ENCODE measurements at regions not wholly inside any gene's neighbourhood (a gene's known extent, or its start where the extent isn't known, plus 50 kb on each side); places are given as distances from the start of the nearest gene placed in this dataset.

DNA sequence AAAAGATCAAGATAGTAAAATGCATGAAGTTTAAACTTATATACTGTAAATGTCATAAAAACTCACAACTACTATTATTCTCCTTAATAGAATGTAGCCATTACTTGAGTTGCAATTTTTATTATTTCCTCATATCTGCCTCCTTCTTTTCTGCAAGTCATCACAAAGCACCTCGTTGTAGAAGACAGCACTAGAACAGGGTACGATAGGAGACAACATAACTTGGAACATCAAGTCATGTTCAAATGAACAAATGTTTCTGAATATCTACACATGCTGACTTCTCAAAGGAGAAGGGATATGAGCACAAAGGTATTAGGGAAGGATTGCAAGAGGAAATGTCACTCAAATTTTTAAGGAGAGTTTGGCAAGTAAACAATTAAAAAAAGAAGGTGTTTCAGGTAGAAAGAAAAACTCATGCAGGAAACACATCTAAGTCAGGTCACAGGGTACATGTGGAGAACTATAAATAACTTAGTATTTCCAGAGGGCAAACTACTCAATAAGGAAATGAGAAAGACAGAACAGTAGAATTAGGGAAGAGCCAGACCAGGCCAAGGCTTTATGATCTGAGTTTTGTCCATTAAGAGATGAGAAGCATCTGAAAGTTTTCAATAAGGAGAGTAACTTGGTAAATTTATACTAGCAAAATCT is 186.7 kb downstream of the CRPPA start:
- no peak for DNase-seq
- intact Hi-C loops (cut with DNase I), result no loop called here
- H3K36me3 ChIP-seq (replicated peaks in 1 of 2; ENCODE audit: insufficient read depth in 1 of 2, low read depth in 2 of 2), result no peaks in the 10 kb centered on the region
- no peak overlapping the region for H3K4me3 ChIP-seq
- H3K4me1 ChIP-seq, result no peaks in the 10 kb centered on the region
- no peaks in the 10 kb centered on the region for H3K27me3 ChIP-seq
- whole genome bisulfite sequencing, 2 donors, result 71 to 77% methylated on average over 2 of the region's 2 CpGs
- no peak for TF ChIP-seq POLR2A (IDR thresholded peaks at IDR 0.05)
- TF ChIP-seq, protein P1, sequence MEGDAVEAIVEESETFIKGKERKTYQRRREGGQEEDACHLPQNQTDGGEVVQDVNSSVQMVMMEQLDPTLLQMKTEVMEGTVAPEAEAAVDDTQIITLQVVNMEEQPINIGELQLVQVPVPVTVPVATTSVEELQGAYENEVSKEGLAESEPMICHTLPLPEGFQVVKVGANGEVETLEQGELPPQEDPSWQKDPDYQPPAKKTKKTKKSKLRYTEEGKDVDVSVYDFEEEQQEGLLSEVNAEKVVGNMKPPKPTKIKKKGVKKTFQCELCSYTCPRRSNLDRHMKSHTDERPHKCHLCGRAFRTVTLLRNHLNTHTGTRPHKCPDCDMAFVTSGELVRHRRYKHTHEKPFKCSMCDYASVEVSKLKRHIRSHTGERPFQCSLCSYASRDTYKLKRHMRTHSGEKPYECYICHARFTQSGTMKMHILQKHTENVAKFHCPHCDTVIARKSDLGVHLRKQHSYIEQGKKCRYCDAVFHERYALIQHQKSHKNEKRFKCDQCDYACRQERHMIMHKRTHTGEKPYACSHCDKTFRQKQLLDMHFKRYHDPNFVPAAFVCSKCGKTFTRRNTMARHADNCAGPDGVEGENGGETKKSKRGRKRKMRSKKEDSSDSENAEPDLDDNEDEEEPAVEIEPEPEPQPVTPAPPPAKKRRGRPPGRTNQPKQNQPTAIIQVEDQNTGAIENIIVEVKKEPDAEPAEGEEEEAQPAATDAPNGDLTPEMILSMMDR (IDR thresholded peaks at IDR 0.05), result no peak
- no peak overlapping the region for H3K27ac ChIP-seq
- peaks cover 0 to 6% (median 0%) of the 10 kb centered on the region in 3 donors for H3K9me3 ChIP-seq
- no peak for ATAC-seq

DNA sequence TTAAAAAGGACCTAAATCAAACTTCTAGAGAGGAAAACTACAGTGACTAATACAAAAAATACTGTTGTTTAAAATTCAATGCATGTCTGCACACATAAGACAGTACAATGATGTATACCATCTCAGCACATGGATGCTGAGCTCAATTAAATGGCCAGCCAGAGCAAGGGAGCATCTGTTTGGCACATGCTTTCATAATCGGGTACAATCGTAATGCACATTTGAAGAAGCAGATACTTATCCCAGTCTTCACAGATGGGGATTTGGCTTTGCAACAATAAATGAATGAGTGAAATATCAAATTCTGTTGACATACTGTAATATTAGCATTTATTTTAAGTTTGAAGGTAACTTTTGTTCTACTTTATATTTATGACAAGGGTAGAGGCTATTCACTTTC is 187.8 kb downstream of the CRPPA start:
- no peak for ATAC-seq
- Histone ChIP-seq H3K4me3 (no peak overlapping the region), H3K27me3 (no peaks in the 10 kb centered on the region), H3K27ac (no peak overlapping the region), H3K4me1 (no peaks in the 10 kb centered on the region), H3K9me3 (peaks cover 0 to 6% (median 0%) of the 10 kb centered on the region in 3 donors), H3K36me3 (replicated peaks in 1 of 2; ENCODE audit: insufficient read depth in 1 of 2, low read depth in 2 of 2) (no peaks in the 10 kb centered on the region)
- intact Hi-C loops (cut with DNase I), result no loop called here
- TF ChIP-seq, protein P1 (IDR thresholded peaks at IDR 0.05), result no peak
- TF ChIP-seq POLR2A (IDR thresholded peaks at IDR 0.05), result no peak
- WGBS, 2 donors, result 80 to 96% methylated on average over 2 of the region's 2 CpGs
- DNase-seq, result no peak

DNA sequence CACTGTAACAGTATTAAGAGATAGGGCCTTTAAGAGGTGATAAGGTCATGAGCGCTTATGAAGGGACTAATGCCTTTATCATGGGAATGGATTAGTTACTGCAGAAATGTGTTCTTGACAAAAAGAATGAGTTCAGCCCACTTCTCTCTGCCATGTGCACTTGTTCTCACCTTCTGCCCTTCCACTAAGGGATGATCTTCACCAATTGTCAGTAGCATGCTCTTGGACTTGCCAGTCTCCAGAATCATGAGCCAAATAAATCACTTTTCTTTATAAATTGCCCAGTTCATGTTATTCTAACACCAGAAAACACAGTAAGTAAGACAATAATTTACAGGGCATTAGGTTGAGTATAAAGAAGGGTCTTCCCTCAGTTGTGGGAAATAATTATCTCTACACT is 189.1 kb downstream of the CRPPA start:
- 79 to 87% methylated on average over 1 of the region's 1 CpG for WGBS, 2 donors
- Histone ChIP-seq H3K27ac (no peak overlapping the region), H3K4me1 (no peaks in the 10 kb centered on the region)

DNA sequence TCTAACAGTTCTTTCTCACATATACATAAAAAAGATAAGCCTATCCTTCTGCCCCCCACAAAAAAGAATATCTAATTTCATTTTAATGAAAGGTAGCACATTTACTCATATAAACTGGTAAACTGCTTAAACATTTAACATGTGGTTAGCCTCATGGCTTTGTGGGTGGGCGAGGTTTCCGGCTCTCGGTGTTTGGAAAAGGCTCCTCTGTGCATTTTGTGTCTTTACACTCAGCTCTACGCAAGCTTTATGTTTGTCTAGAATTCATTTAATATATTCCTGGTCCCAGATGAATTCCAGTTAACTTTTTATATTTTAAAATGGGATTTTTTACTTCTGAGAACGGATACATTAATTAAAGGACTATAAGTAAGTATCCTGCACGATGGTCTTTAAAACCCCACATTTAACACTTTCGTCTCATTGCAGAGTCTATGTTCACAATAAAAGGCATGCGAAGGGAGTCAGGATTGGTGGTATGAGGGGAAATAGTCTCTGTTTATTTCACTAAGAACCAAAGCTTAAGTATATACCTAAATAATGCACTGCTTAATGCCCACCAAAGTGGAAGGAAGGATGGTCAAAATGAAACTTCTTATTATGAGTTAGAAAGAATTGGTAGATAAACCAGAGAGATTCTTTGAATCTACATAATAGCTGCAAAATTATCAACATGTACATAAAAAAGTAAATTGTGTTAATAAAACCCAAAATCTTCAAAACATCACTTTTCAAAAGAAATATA is 197.2 kb downstream of the CRPPA start:
- Histone ChIP-seq H3K9me3 (no peaks in the 10 kb centered on the region), H3K36me3 (replicated peaks in 1 of 2; ENCODE audit: insufficient read depth in 1 of 2, low read depth in 2 of 2) (no peaks in the 10 kb centered on the region), H3K27ac (no peak overlapping the region), H3K27me3 (no peaks in the 10 kb centered on the region), H3K4me1 (no peaks in the 10 kb centered on the region), H3K4me3 (no peak overlapping the region)
- no peak for TF ChIP-seq POLR2A (IDR thresholded peaks at IDR 0.05)
- TF ChIP-seq, protein P1 (IDR thresholded peaks at IDR 0.05), result no peak
- intact Hi-C loops (cut with DNase I), result no loop called here
- 80 to 89% methylated on average over 8 of the region's 8 CpGs for WGBS, 2 donors
- DNase-seq (no peak), ATAC-seq (no peak)

More for the DNA sequence above, 189.1 kb downstream of the CRPPA start:
- H3K9me3 ChIP-seq, result peaks cover 0 to 6% (median 0%) of the 10 kb centered on the region in 3 donors
- no peaks in the 10 kb centered on the region for H3K36me3 ChIP-seq (replicated peaks in 1 of 2; ENCODE audit: insufficient read depth in 1 of 2, low read depth in 2 of 2)
- no peak for ATAC-seq
- no peak for DNase-seq
- no peak overlapping the region for H3K4me3 ChIP-seq
- no peak for TF ChIP-seq POLR2A (IDR thresholded peaks at IDR 0.05)
- TF ChIP-seq, protein P1 (IDR thresholded peaks at IDR 0.05), result no peak
- no peaks in the 10 kb centered on the region for H3K27me3 ChIP-seq
- intact Hi-C loops (cut with DNase I), result no loop called here
